Ectodermal cell (in vitro differentiated cells): ENCODE measurements at regions not wholly inside any gene's neighbourhood (a gene's known extent, or its start where the extent isn't known, plus 50 kb on each side); places are given as distances from the start of the nearest gene placed in this dataset.
"Not testable (repeated sequence)": the region's sequence is repeated elsewhere in the genome, so short reads cannot be mapped to it uniquely, and the experiment has no call there.

Experiments
- H3K27ac ChIP-seq: 2 replicates; pipeline ENCODE4 v1.7.0; 2013; ENCODE audit warnings: mild to moderate bottlenecking, low read depth, low read length; ENCODE audit not compliant: insufficient read depth, poor library complexity, severe bottlenecking
- H3K27me3 ChIP-seq: 2 replicates; pipeline ENCODE4 v1.7.0; 2013; ENCODE audit warnings: mild to moderate bottlenecking, low read length; ENCODE audit not compliant: insufficient read depth, control insufficient read depth, poor library complexity, severe bottlenecking
- H3K36me3 ChIP-seq: one replicate; pipeline ENCODE4 v1.7.0; 2013; ENCODE audit warnings: low read length; ENCODE audit not compliant: control insufficient read depth, insufficient read depth
- H3K4me1 ChIP-seq: one replicate; pipeline ENCODE4 v1.7.0; 2013; ENCODE audit warnings: low read length; ENCODE audit not compliant: control insufficient read depth, insufficient read depth
- H3K4me3 ChIP-seq: 2 replicates; pipeline ENCODE4 v1.7.0; 2013; ENCODE audit warnings: low read depth, low read length, control low read depth; ENCODE audit not compliant: insufficient read depth
- H3K9me3 ChIP-seq: 2 replicates; pipeline ENCODE4 v1.7.0; 2013; ENCODE audit warnings: mild to moderate bottlenecking, low read length, moderate library complexity; ENCODE audit not compliant: control insufficient read depth
- WGBS, 2 experiments: methylation state at CpG; one replicate each; pipeline ENCODE4 v1.1.7; 2013; ENCODE audit warnings: missing lambda C conversion rate in 2 of 2; 5-methylcytosine and 5-hydroxymethylcytosine counted together

- Histone ChIP-seq H3K4me3 (no peak overlapping the region), H3K9me3 (no peaks in the 10 kb centered on the region), H3K36me3 (no peaks in the 10 kb centered on the region), H3K27ac (no peak overlapping the region), H3K27me3 (no peaks in the 10 kb centered on the region), H3K4me1 (no peaks in the 10 kb centered on the region)
- WGBS, 2 experiments, result 93 to 100% methylated on average over 2 of the region's 2 CpGs
Observed at GRCh38 chr21:17712887-17713286, 100.2 kb upstream of the BTG3 start.

GRCh38 chr21:17711896-17712295, 99.2 kb upstream of the BTG3 start:
- Histone ChIP-seq H3K9me3 (no peaks in the 10 kb centered on the region), H3K27me3 (no peaks in the 10 kb centered on the region), H3K4me1 (no peaks in the 10 kb centered on the region), H3K4me3 (no peak overlapping the region), H3K36me3 (no peaks in the 10 kb centered on the region), H3K27ac (no peak overlapping the region)

- Histone ChIP-seq H3K4me1 (no peaks in the 10 kb centered on the region), H3K36me3 (no peaks in the 10 kb centered on the region), H3K4me3 (no peak overlapping the region), H3K9me3 (no peaks in the 10 kb centered on the region), H3K27me3 (no peaks in the 10 kb centered on the region), H3K27ac (no peak overlapping the region)
Observed at GRCh38 chr21:17709266-17709611, 96.5 kb upstream of the BTG3 start.

GRCh38 chr21:17708522-17709265, 96.0 kb upstream of the BTG3 start:
- H3K36me3 ChIP-seq, result no peaks in the 10 kb centered on the region
- H3K9me3 ChIP-seq, result no peaks in the 10 kb centered on the region
- no peak overlapping the region for H3K4me3 ChIP-seq
- H3K4me1 ChIP-seq, result no peaks in the 10 kb centered on the region
- no peak overlapping the region for H3K27ac ChIP-seq
- WGBS, 2 experiments, result 83 to 90% methylated on average over 5 of the region's 5 CpGs
- no peaks in the 10 kb centered on the region for H3K27me3 ChIP-seq

- H3K36me3 ChIP-seq, result no peaks in the 10 kb centered on the region
- H3K4me1 ChIP-seq, result no peaks in the 10 kb centered on the region
- no peaks in the 10 kb centered on the region for H3K9me3 ChIP-seq
- H3K4me3 ChIP-seq, result no peak overlapping the region
- no peaks in the 10 kb centered on the region for H3K27me3 ChIP-seq
- no peak overlapping the region for H3K27ac ChIP-seq
- 91 to 92% methylated on average over 6 of the region's 6 CpGs for WGBS, 2 experiments
Observed at GRCh38 chr21:17699524-17700189, 87.0 kb upstream of the BTG3 start.

- H3K4me3 ChIP-seq, result no peak overlapping the region
- H3K27me3 ChIP-seq, result no peaks in the 10 kb centered on the region
- no peaks in the 10 kb centered on the region for H3K9me3 ChIP-seq
- H3K27ac ChIP-seq, result no peak overlapping the region
- H3K36me3 ChIP-seq, result no peaks in the 10 kb centered on the region
- no peaks in the 10 kb centered on the region for H3K4me1 ChIP-seq
Observed at GRCh38 chr21:17697473-17697872, 84.8 kb upstream of the BTG3 start.

GRCh38 chr21:17694416-17694815, 81.7 kb upstream of the BTG3 start:
- WGBS, 2 experiments, result 78 to 88% methylated on average over 5 to 7 of the region's 9 CpGs
- not testable (repeated sequence) for H3K4me1 ChIP-seq, H3K27ac ChIP-seq, H3K36me3 ChIP-seq, H3K9me3 ChIP-seq, H3K27me3 ChIP-seq, H3K4me3 ChIP-seq

GRCh38 chr21:17693801-17694200, 81.1 kb upstream of the BTG3 start:
- Histone ChIP-seq H3K36me3 (no peaks in the 10 kb centered on the region), H3K4me3 (no peak overlapping the region), H3K27me3 (no peaks in the 10 kb centered on the region), H3K4me1 (peaks cover 5% of the 10 kb centered on the region), H3K27ac (no peak overlapping the region), H3K9me3 (no peaks in the 10 kb centered on the region)
- WGBS, 2 experiments, result 85 to 86% methylated on average over 8 of the region's 8 CpGs

GRCh38 chr21:17690078-17690494, 77.4 kb upstream of the BTG3 start:
- Histone ChIP-seq H3K27me3 (no peaks in the 10 kb centered on the region), H3K27ac (no peak overlapping the region), H3K4me3 (no peak overlapping the region), H3K9me3 (no peaks in the 10 kb centered on the region), H3K36me3 (no peaks in the 10 kb centered on the region), H3K4me1 (peaks cover 5% of the 10 kb centered on the region)
- 81 to 100% methylated on average over 1 of the region's 1 CpG for WGBS, 2 experiments

- no peaks in the 10 kb centered on the region for H3K36me3 ChIP-seq
- no peaks in the 10 kb centered on the region for H3K27me3 ChIP-seq
- no peaks in the 10 kb centered on the region for H3K9me3 ChIP-seq
- H3K4me1 ChIP-seq, result peaks cover 5% of the 10 kb centered on the region
- WGBS, 2 experiments, result 84 to 88% methylated on average over 13 of the region's 13 CpGs
- no peak overlapping the region for H3K27ac ChIP-seq
- H3K4me3 ChIP-seq, result no peak overlapping the region
Observed at GRCh38 chr21:17688912-17689874, 76.5 kb upstream of the BTG3 start.
